ENCODE measurements at regions not wholly inside any gene's neighbourhood (a gene's known extent, or its start where the extent isn't known, plus 50 kb on each side); places are given as distances from the start of the nearest gene placed in this dataset.

- Histone ChIP-seq H3K4me2 (ENCODE audit: low read depth, low read length, poor library complexity, severe bottlenecking) (no peak overlapping the region), H3K9me3 (ENCODE audit: insufficient read depth, low read depth, low read length) (no peaks in the 10 kb centered on the region), H2AFZ (ENCODE audit: low read length) (no peak overlapping the region), H3K27me3 (ENCODE audit: insufficient read depth, low read length, poor library complexity, severe bottlenecking) (no peaks in the 10 kb centered on the region), H4K20me1 (ENCODE audit: insufficient read depth, low read length, poor library complexity, severe bottlenecking) (no peaks in the 10 kb centered on the region), H3K9me2 (replicated peaks; ENCODE audit: low read depth, low read length) (no peaks in the 10 kb centered on the region), H3K4me1 (ENCODE audit: insufficient read depth, low read length, poor library complexity, severe bottlenecking) (no peaks in the 10 kb centered on the region), H3F3A (ENCODE audit: low read depth) (no peaks in the 10 kb centered on the region), H3K4me3 (ENCODE audit: low read length, poor library complexity, severe bottlenecking) (no peak overlapping the region), H3K79me2 (ENCODE audit: insufficient read depth, low read length) (no peaks in the 10 kb centered on the region), H3K9ac (ENCODE audit: low read depth, low read length, poor library complexity, severe bottlenecking) (no peak overlapping the region), H3K36me3 (ENCODE audit: insufficient read depth, low read length) (no peaks in the 10 kb centered on the region)
- TF ChIP-seq, protein P1, sequence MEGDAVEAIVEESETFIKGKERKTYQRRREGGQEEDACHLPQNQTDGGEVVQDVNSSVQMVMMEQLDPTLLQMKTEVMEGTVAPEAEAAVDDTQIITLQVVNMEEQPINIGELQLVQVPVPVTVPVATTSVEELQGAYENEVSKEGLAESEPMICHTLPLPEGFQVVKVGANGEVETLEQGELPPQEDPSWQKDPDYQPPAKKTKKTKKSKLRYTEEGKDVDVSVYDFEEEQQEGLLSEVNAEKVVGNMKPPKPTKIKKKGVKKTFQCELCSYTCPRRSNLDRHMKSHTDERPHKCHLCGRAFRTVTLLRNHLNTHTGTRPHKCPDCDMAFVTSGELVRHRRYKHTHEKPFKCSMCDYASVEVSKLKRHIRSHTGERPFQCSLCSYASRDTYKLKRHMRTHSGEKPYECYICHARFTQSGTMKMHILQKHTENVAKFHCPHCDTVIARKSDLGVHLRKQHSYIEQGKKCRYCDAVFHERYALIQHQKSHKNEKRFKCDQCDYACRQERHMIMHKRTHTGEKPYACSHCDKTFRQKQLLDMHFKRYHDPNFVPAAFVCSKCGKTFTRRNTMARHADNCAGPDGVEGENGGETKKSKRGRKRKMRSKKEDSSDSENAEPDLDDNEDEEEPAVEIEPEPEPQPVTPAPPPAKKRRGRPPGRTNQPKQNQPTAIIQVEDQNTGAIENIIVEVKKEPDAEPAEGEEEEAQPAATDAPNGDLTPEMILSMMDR (conservative IDR thresholded peaks at IDR 0.05; ENCODE audit: low read length), result no peak
- no peak for TF ChIP-seq EZH2phosphoT487 (IDR thresholded peaks at IDR 0.05; ENCODE audit: borderline replicate concordance)
Observed at GRCh38 chr10:44206127-44206818, 178.6 kb downstream of the CXCL12 start.

DNA sequence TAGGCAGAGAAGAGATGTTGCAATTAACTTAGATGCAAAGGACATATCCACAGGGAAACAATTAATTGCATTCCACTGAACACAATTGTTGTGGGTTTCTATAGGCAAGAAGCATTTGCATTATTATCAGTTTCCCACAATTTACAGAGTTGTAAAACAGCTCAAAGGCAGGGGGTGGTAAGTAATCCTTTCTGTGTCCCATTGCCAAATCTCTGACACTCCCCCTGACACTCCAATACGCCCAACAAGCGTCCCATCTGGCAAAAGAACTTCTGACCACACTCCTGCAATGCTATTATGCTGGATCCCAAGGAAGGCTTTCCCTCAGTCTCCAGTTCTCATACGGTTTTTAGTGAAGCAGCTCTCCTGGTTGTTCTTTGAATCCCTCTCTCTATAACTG is 179.8 kb downstream of the CXCL12 start:
- Histone ChIP-seq H3K79me2 (ENCODE audit: insufficient read depth, low read length) (no peaks in the 10 kb centered on the region), H3K4me3 (ENCODE audit: low read length, poor library complexity, severe bottlenecking) (no peak overlapping the region), H3K36me3 (ENCODE audit: insufficient read depth, low read length) (no peaks in the 10 kb centered on the region), H3K9me3 (ENCODE audit: insufficient read depth, low read depth, low read length) (0 out of 2 replicates have a peak, but pooled peaks cover under 1% of the 10 kb centered on the region), H3K4me2 (ENCODE audit: low read depth, low read length, poor library complexity, severe bottlenecking) (no peak overlapping the region), H3K4me1 (ENCODE audit: insufficient read depth, low read length, poor library complexity, severe bottlenecking) (no peaks in the 10 kb centered on the region), H3K27me3 (ENCODE audit: insufficient read depth, low read length, poor library complexity, severe bottlenecking) (no peaks in the 10 kb centered on the region), H3K9me2 (replicated peaks; ENCODE audit: low read depth, low read length) (no peaks in the 10 kb centered on the region), H4K20me1 (ENCODE audit: insufficient read depth, low read length, poor library complexity, severe bottlenecking) (no peaks in the 10 kb centered on the region), H2AFZ (ENCODE audit: low read length) (no peak overlapping the region), H3K9ac (ENCODE audit: low read depth, low read length, poor library complexity, severe bottlenecking) (no peak overlapping the region), H3F3A (ENCODE audit: low read depth) (no peaks in the 10 kb centered on the region)
- TF ChIP-seq EZH2phosphoT487 (IDR thresholded peaks at IDR 0.05; ENCODE audit: borderline replicate concordance), result no peak
- TF ChIP-seq, protein P1 (conservative IDR thresholded peaks at IDR 0.05; ENCODE audit: low read length), result no peak

DNA sequence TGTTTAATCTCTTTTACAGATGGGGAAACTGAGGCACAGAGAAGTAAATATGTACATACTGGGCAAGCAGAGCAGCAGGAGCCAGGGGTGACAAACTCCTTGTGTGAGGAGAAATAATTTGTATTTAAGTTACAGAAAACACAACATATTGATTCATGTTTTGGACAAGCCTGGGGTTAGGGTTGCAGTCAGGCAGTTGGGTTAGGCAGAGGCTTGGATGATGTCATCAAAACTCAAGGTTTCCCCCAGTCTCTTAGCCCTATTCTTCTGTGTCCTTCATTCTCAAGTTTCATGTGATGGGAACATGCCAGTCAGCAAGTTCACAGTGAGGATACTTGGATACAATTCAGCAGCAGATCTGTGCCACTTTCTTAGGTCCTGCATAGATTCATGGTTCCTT is 181.4 kb downstream of the CXCL12 start:
- Histone ChIP-seq H3K4me1 (ENCODE audit: insufficient read depth, low read length, poor library complexity, severe bottlenecking) (no peaks in the 10 kb centered on the region), H3K27me3 (ENCODE audit: insufficient read depth, low read length, poor library complexity, severe bottlenecking) (no peaks in the 10 kb centered on the region), H3K4me2 (ENCODE audit: low read depth, low read length, poor library complexity, severe bottlenecking) (no peak overlapping the region), H3K9ac (ENCODE audit: low read depth, low read length, poor library complexity, severe bottlenecking) (no peak overlapping the region), H3F3A (ENCODE audit: low read depth) (no peaks in the 10 kb centered on the region), H2AFZ (ENCODE audit: low read length) (no peak overlapping the region), H3K4me3 (ENCODE audit: low read length, poor library complexity, severe bottlenecking) (no peak overlapping the region), H3K79me2 (ENCODE audit: insufficient read depth, low read length) (no peaks in the 10 kb centered on the region), H3K36me3 (ENCODE audit: insufficient read depth, low read length) (no peaks in the 10 kb centered on the region), H3K9me3 (ENCODE audit: insufficient read depth, low read depth, low read length) (0 out of 2 replicates have a peak, but pooled peaks cover 4% of the 10 kb centered on the region), H3K9me2 (replicated peaks; ENCODE audit: low read depth, low read length) (no peaks in the 10 kb centered on the region), H4K20me1 (ENCODE audit: insufficient read depth, low read length, poor library complexity, severe bottlenecking) (no peaks in the 10 kb centered on the region)
- TF ChIP-seq EZH2phosphoT487 (IDR thresholded peaks at IDR 0.05; ENCODE audit: borderline replicate concordance), result no peak
- TF ChIP-seq, protein P1 (conservative IDR thresholded peaks at IDR 0.05; ENCODE audit: low read length), result no peak
